ENCODE measurements at regions not wholly inside any gene's neighbourhood (a gene's known extent, or its start where the extent isn't known, plus 50 kb on each side); places are given as distances from the start of the nearest gene placed in this dataset.

DNA sequence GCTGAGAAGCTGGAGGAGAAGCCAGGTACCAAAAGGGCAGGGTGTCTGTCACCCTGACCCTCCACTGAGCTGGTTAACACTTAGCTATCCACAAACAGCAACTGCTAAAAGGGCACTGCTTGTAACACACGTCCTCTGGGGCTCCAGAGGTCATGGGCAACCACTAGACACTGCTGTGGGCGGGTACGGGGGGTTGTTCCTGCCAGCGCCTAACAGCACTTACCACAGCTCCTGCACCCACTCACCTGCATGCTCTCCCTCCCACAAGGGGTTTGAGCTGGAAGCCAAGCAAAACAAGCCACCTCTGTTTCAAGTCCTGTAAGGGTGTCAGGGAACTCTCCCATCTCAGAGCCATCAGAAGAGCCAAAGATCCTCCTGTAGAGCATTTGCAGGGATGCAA lies 407.6 kb downstream of the MFSD1 start:
- no peak for TF ChIP-seq POLR2A (IDR thresholded peaks at IDR 0.05; ENCODE audit: low read depth, low read length)
- no peak for TF ChIP-seq POLR2AphosphoS5 (IDR thresholded peaks at IDR 0.05; ENCODE audit: low read depth, low read length)
- no peak for TF ChIP-seq TAF1 (IDR thresholded peaks at IDR 0.05; ENCODE audit: borderline replicate concordance, low read depth, low read length)

Measured in GM12892 (cell line).